ENCODE measurements at regions not wholly inside any gene's neighbourhood (a gene's known extent, or its start where the extent isn't known, plus 50 kb on each side); places are given as distances from the start of the nearest gene placed in this dataset.

- TF ChIP-seq CTCF (IDR thresholded peaks at IDR 0.05), result no peak
- no peak for TF ChIP-seq POLR2A (IDR thresholded peaks at IDR 0.05)
Measured at GRCh38 chr5:21574438-21574837, 1278.7 kb downstream of the CDH12 start.

All from testis (tissue), 2 donors.